Stimulated activated CD8-positive, alpha-beta memory T cell treated with anti-CD3 and anti-CD28 coated beads, Interleukin-12 subunit alpha, Interleukin-12 subunit beta, amount 100 ng/mL, for 4 hours (primary cell): ENCODE measurements at regions not wholly inside any gene's neighbourhood (a gene's known extent, or its start where the extent isn't known, plus 50 kb on each side); places are given as distances from the start of the nearest gene placed in this dataset.

ENCODE experiments used
- DNase-seq: peaks from one replicate; pipeline ENCODE4 v3.0.0-alpha.2; 2020; ENCODE audit warnings: low read depth

DNA sequence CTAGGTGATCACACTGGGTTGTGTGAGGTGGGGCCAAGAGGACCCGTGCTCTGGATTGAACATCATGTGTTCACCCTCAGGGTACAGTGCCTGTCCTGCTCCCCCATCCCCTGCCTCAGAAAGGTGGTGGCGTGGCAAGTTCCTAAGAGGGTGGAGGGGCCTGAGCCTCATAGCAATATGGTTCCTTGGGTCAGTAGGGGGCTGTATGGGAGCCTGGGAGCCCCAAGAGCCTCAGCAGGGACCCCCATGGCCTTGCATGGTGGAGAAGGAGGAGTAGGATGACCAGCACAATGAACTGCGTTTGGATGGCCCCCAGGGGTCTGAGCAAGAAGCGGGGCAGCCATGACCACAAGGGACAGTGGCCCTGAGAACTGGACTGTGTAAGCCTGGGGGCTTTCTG is 89.6 kb upstream of the SHB start:
- no peak for DNase-seq

DNA sequence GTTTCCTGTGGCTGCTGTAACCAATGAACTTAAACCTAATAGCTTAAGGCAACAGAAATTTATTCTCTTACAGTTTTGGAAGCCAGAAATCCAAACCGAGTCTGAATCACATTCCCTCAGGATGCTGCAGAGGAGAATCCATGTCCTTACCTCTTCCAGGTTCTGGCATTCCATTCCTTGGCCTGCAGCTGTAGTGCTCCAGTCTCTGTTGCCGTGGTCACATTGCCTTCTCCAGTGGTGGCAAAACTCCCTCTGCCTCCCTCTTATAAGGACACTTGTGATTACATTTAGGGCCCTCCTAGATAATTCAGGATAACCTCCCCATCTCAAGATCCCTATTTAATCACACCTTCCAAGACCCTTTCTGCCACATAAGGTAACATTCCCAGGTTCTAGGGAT is 88.7 kb upstream of the SHB start:
- DNase-seq: no peak

DNA sequence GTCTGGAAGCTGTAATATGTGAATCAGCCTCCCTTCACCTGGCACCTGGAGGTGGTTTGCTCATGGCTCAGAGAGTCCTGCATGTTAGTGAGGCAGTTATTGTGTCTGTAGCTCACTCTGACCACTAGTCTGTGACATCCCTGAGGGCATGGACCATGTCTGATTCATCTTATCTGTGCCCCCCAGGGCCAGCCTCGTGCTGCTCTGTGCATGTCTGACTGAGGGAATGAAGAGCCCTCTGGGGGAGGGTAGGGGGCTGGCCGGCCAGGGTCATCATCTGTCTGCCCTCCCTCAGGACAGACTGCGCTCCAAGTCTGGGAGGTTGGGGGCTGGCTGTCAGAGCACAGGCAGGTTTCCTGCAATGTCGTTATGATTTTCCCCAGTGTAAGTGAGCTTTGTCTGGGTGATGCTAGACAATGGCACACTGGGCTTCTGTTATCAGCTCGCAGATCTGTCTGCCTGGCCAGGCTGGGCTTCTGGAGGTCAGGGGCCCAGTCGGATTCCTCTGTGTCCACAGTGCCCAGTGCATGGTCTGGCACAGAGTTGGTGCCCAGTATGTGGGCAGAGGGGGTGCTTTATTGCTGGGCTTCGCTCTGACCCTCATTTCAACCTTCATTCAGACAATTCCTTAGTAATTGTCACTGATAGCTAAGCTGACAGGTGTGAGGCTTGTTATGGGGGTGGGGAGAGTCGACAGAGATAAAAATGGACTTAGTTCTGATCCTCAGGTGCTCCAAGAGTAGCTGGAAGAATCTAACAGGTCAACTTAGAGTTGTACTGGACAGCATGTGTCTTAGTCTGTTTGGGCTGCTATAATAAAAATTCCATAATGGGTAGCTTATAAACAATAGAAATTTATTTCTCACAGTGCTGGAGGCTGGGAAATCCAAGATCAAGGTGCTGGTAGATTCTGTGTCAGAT is 85.7 kb upstream of the SHB start:
- DNase-seq: no peak

DNA sequence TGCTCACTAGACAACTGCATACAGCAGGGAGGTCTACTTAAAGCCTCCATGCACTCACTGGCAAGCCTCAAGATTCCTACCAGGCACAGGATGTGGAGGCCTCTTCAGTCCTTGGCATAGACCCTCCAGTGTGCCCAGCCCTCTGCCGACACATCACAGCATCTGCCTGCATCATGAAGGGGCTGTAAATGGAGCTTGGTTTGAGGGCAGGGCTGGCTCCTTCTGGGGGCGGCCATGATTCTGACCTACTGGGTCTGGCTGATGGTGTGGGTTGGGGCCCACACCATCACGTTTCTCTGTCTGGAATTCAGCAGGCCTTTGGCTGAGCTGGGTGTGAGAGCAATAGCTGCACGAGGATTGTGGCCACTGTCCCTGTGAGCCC is 84.9 kb upstream of the SHB start:
- no peak for DNase-seq

DNA sequence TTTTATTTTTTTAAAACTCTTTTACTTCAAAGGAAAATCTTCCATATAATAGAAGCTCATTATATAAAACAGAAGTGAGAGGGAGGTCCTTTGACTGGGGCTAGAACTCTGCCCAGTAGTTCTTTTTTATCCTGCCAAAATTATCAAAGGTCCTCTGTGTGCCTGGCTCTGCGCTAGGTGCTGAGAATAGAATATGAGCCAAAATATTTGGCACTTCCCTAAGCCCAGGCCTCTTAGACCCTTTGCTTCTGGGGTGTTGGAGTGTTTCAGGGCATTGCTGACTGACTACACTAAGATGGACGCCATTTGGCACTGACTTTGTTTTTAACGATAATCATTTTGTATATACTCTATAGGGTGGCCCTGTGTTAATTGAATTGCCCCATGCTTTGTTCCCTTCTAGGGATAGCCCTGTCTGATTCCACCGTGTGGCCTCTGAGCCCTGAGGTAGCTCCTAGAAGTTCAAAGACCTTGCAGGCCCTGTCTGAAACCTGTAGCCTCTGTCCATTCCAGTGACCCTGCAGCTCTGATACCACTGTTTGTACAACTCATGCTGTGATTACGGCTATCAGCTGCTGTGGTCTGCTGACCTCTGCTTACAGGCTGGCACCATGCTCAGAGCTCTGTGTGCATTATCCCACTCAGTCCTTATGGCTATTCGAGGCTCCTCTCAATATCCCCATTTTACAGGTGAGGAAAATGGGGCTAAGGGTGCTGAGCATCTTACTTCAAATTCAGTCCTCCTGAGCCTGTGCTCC is 84.3 kb upstream of the SHB start:
- no peak for DNase-seq

DNA sequence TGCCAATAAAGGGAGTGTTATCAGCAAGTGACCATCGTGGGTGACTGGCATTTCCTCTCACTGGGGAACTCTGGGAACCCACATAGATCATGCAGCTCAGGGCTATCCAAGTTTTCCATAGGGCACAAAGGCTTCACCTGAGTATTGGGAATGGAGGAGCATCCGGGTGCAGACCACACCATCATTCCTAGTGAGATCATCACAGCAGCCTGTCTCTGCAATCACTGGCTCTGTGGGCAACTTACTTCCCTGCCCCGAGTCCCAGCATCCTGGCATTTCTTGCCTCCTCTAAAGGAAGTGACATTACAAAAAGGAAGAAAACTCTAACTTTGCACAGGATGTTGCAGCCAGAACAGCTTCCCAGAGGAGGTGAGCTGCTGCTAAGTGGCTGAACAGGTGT is 80.6 kb upstream of the SHB start:
- DNase-seq: no peak

DNA sequence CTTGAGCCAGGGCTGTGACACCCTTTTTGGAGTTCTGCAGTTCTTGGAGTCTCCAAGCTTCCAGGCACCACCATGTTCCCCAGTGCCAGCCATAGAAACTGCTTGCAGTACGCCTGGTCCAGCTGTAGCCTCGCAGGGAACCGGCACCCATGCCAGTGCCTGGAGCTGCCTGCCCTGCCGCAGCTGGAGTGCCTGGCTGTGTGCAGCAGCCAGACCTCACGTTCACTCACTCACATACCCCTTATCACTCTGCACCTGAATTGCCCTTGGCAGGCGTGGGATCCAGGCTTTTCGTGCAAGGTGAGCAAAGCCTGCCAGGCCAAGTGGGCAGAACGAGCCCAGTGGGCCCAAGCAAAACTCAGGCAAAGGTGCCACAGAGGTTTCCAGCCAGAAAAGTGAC is 77.8 kb upstream of the SHB start:
- DNase-seq: no peak

DNA sequence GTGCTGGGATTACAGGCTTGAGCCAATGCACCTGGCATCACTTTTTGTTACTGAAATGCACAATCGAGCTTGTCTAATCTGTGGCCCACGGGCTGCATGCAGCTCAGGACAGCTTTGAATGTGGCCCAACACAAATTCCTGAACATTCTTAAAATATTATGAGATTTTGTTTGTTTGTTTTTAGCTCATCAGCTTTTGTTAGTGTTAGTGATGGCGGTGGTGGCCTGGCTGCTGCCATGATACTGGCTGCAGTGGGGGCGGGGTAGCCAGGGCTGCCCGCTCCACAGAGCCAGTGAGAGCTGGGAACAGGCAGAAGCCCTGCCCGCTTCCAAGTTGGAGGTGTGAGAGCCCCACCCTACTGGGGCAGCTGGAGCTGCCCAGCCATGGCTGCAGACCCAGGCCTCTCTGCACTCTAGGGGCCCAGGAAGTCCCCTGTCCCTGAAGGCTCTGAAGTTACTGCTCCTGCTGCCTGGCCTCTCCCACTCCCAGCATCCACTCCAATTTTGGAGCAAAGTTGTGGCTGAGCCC is 76.6 kb upstream of the SHB start:
- no peak for DNase-seq

DNA sequence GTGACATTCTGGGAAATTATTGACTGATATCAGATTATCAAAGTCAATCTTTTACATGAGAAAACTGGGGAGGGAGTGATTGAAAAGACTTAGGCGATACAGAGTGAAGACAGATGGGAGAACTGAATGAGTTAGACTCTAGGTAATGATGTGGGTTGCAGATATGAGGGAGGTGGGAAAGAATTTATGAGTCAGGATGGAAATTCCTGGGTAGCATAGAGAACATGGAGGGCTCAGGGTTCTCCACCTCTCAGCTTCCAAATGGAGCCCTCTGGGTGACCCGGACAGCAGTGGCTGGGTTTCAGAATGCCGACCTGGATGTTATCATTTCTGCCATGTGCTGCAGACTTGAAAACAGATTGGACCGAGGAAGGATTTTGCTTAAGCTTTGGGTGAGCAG is 75.4 kb upstream of the SHB start:
- DNase-seq: no peak

DNA sequence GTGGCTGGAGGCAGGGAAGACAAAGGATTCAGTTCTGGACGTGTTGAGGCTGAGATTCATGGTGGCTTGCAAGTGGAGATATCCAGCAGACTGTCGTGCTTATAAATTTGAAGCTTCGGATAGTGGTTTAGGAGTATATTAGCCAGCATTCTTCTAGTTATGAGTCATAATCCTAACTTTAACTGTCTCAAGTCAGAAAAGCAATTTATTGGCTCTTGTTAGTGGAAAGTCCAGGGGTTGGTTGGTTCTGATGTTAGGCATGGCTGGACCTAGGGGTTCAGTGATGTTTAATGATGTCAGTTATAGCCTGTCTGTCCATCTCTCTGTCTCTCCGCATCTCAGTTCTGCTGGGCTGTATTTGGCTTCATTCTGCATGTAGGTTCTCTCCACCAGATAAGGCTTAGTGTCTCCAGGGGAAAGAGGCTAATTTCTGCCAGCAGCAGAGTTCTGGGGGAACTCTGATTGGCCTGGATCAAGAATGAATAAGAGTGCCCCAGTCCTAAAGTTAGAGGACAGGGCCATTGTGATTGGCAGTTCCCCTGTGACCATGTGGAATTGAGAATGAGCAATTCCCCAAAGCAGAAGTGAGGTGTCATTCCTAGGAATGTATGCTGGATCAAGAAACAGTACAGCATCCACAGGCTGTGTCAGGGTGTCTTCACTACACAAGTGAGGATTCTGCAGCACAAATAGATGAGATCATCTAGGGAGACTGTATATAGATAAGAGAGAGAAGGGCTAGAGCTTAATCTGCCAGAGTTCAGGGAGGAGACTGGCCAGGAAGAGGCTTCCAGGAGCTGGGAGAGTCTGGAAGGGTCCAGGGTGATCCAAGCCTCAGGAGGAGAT is 72.9 kb upstream of the SHB start:
- no peak for DNase-seq

DNA sequence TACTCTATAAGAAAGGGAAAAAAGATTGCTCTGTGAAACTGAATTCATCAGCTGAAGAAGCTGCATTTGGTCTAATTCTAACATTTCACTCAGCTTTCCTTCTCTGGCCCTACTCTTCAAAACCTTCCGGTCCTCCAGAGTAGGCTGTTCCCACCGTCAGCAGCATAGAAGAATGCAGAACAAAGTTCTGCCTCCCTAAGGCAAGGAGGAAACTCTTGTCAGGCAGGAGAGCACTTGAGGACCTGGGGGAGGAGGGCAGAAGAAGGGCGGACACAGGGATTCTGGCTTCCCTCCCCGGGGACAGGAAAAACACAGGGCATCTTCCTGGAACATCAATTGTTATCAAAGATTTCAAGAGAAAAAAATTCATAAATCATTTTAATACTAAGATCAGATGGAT is 69.2 kb upstream of the SHB start:
- DNase-seq: no peak

DNA sequence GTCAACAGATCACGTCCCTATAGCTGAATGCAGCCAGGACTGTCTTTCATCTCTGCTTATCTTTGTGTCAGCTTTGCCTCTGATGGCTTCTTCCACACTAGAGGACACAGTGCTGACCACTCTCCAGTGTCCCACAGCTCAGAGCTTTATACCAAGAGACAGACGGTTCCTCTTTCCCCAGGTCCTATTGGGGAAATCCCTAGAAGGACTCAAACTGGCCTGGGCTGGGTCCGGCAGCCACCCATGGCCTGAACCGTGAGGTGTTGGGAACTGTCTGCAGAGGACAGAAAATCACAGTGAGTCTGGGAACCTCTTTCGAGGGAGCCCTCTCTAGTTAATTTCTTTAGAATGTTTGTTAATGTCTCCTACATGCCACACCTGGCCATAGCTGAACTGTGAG is 68.3 kb upstream of the SHB start:
- DNase-seq: no peak

DNA sequence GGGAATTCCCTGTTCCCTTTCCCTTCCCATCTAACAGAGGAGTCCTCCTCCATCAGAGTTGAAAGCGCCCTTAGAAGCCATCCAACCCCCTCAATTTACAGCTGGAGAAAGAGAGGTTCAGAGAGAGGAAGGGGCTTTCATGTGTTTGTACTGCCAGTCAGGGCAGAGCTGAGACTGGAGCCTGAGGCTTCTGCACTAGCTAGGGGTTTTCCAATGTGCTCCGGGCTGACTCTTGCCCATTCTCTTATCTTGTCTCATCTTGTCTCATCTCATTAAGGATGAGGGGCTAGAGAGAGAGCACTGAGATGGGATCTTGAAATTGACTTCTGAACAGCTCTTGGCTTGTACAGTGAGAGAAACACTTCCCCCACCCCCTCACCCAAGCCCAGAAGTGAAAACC is 67.4 kb upstream of the SHB start:
- DNase-seq: no peak

DNA sequence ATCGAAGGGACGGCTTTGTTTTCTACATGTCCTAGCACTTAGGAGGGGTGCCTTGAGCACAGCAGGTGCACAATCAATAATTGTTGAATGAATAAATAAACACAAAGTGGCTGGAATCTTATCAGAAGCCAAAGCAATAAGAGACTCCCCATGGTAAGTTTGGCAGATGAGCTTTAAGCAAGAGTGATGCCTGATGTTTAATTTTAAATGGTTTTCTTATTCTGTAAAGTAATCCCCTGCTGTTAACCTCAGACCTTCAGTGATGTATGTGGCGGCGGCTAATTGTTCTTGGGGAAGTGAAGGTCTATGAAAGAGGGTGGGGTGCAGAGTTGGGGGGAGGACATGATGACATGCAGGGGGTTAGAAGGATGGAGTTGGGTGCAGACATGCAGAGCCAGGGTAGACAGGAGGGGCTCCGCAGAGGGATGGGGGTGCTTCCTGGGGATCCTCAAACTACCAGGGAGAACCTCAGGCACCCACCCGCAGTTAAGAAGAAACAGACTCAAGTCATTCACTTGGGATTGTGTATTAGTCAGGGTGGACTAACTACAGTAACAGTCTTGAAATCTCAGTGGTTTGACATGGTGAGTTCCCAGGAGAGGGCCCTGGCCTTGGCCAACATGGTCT is 65.7 kb upstream of the SHB start:
- DNase-seq: no peak

DNA sequence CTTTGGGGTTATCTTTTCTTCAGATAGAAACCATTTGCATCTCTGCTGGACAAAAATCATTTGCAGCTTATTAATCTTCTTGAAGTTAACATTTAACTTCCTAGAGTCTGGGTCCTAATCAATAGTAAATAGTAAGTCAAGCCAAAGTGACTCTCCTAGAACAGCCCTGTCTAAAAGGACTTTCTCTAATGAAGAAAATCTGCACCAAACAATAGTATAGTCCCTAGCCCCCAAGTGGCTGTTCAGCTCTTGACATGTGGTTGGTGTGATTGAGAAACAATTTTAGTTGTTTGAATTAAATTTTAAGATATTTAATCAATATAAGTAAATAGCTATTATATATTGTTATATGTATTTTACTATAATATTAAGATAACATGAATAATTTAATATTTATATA is 64.6 kb upstream of the SHB start:
- DNase-seq: no peak

DNA sequence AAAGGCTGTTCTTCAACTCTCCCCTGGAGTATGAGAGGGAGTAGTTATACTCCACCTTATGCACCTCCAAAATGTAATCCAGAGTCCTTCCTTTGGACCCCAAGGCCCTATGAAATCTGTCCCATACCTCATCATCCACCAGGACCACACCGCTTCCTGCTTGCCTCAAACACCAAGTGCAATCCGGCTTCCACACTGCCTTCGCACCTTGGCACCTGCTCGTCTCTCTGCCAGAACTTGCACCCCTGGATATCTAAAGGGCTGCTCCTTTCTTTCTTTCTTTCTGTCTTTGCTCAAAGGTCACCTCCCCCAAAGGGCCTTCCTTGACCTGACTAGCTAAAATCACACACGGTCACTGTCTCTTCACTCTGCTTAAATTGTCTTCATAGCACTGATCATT is 63.9 kb upstream of the SHB start:
- no peak for DNase-seq

DNA sequence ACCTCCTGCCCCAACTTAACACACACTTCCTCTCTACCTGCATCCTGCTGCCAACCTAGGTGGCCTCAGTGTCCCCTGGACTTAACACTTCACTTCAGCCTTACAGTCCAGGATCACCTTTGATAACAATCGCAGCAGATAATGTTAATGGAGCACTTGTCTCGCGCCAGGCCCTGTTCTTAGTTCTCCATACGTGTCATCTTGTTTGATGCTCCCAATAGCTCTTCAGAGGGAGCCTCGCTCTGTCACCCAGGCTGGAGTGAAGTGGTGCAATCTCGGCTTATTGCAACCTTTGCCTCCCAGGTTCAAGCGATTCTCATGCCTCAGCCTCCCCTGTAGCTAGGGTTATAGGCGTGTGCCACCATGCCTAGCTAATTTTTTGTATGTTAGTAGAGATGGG is 62.7 kb upstream of the SHB start:
- DNase-seq: no peak

DNA sequence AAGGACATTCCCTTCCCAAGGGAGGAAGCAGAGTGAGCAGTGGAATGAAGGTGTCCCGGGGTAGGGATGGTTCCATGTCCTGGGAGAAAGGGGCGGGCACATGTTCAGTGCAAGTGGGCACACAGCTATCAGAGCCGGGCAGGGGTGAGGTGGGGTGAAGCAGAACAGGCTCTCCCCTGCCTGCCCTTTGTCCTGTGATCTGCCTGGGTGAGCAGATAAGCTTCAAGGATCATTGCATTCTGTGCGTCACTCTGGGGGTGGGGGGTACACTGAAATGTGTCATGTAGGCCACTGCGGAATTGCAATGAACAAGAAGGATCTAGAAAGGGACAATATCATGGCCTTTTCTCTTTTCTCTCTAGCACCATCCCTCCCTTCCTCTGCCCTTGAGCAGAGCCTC is 61.7 kb upstream of the SHB start:
- no peak for DNase-seq

DNA sequence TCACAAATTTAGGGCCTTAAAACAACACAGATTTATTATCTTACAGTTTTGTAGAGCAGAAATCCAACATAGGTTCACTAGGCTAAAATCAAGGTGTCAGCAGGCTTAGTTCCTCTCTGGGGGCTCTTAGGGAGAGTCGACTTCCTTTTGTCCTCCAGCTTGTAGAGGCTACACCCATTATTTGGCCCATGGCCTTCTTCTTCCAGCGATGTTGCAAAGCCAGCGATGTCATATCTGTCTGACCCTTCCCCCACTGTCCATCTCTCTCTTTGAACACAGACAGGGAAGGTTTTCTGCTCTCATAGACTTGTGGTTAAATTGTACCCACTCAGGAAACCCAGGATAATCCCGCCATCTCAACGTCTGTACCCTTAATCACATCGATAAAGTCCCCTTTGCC is 60.3 kb upstream of the SHB start:
- DNase-seq: no peak

DNA sequence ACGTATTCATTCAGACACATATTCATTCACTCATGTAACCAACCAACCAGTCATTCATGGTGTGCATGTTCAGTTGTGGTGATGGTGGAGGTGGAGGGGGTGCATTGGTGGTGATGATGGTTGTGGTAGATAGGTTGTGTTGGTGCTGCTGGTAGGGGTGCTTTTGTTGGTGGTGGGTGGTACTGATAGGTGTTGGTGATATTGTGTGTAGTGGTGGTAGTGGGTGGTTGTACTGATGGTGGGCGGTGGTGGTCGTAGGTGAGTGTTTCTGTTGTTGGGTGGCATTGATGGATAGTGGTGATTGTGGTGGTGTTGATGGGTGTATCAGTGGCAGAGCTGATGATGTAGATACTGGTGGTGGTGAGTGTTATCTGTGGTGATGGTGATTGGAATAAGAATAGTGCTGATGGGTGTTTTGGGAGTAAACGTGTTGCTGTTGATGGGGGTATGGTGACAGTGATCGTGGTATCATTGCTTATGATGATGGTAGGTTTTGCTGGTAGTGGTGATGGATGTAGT is 59.8 kb upstream of the SHB start:
- DNase-seq: no peak

DNA sequence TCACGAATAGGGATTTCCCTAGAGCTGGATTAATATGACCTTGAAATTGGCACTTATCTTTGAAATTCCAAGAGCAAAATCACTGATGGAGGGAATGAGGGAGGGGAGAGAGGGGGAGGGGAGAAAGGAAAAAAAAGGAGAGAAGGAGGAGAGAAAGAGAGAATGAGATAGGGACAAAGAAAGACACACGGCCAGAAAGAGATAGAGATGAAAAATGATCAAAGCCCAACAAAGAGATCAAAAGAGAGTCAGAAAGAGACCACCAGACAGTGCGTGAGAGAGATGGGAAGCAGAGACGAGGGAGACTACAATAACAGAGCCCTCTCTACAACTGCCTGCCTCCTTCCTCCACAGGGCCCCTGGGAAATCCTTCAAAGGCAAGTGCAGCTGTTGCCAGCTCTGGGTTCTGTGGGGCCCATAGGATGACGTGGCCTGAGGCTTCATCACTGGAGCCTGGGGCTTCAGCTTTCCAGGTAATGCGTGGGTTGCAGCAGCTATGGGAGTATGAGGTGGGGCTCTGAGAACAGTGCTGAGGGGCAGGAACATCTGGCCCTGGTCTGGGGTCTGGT is 58.3 kb upstream of the SHB start:
- no peak for DNase-seq
